NCI-H748 (cell line): ENCODE measurements at regions not wholly inside any gene's neighbourhood (a gene's known extent, or its start where the extent isn't known, plus 50 kb on each side); places are given as distances from the start of the nearest gene placed in this dataset.
"Not testable (repeated sequence)": the region's sequence is repeated elsewhere in the genome, so short reads cannot be mapped to it uniquely, and the experiment has no call there.

Experiments used
- DNase-seq: peaks from one replicate; lab custom pipeline; 2025; ENCODE audit not compliant: unreplicated experiment; lab: John Stamatoyannopoulos, UW

GRCh38 chr7:115574681-115575291 is 455.8 kb downstream of the TFEC start:
- no peak for DNase-seq

- DNase-seq, result no peak
These were observed 458.5 kb downstream of the TFEC start for GRCh38 chr7:115572111-115572510.

- DNase-seq, result no peak
These were observed 469.0 kb downstream of the TFEC start for GRCh38 chr7:115561335-115562110.

- DNase-seq, result no peak
These were observed 470.7 kb downstream of the TFEC start for GRCh38 chr7:115559877-115560276.

- no peak for DNase-seq
These were observed 472.4 kb downstream of the TFEC start for GRCh38 chr7:115558161-115558560.

- not testable (repeated sequence) for DNase-seq
These were observed 473.3 kb downstream of the TFEC start for GRCh38 chr7:115557296-115557695.

- no peak for DNase-seq
These were observed 477.8 kb downstream of the TFEC start for GRCh38 chr7:115552766-115553165.

GRCh38 chr7:115549910-115550309 is 480.7 kb downstream of the TFEC start:
- no peak for DNase-seq

GRCh38 chr7:115548756-115549155 is 481.8 kb downstream of the TFEC start:
- DNase-seq, result no peak

- no peak for DNase-seq
These were observed 483.8 kb downstream of the TFEC start for GRCh38 chr7:115546790-115547189.

GRCh38 chr7:115533785-115534184 is 496.8 kb downstream of the TFEC start:
- DNase-seq, result no peak

- DNase-seq, result no peak
These were observed 504.3 kb downstream of the TFEC start for GRCh38 chr7:115526278-115526677.

GRCh38 chr7:115522174-115522573 is 508.4 kb downstream of the TFEC start:
- DNase-seq, result no peak

GRCh38 chr7:115516341-115516740 is 514.2 kb downstream of the TFEC start:
- no peak for DNase-seq

- DNase-seq, result no peak
These were observed 519.2 kb downstream of the TFEC start for GRCh38 chr7:115511330-115511729.

GRCh38 chr7:115505136-115505535 is 525.4 kb downstream of the TFEC start:
- no peak for DNase-seq

GRCh38 chr7:115499956-115500355 is 530.6 kb downstream of the TFEC start:
- no peak for DNase-seq

GRCh38 chr7:115496006-115496405 is 534.6 kb downstream of the TFEC start:
- no peak for DNase-seq

- no peak for DNase-seq
These were observed 535.9 kb downstream of the TFEC start for GRCh38 chr7:115494529-115495147.

- DNase-seq, result no peak
These were observed 537.2 kb downstream of the TFEC start for GRCh38 chr7:115493381-115493780.

- DNase-seq, result no peak
These were observed 538.7 kb downstream of the TFEC start for GRCh38 chr7:115491744-115492380.

GRCh38 chr7:115479448-115479847 is 551.1 kb downstream of the TFEC start:
- DNase-seq, result no peak
